B cell (primary cell): ENCODE measurements at regions not wholly inside any gene's neighbourhood (a gene's known extent, or its start where the extent isn't known, plus 50 kb on each side); places are given as distances from the start of the nearest gene placed in this dataset.
"Not testable (repeated sequence)": the region's sequence is repeated elsewhere in the genome, so short reads cannot be mapped to it uniquely, and the experiment has no call there.

Source experiments
- ATAC-seq: fragments of 200-7000 bp; cut with Tn5 transposase; one replicate; pipeline ENCODE4 v1.10.0; 2021; ENCODE audit warnings: low read depth, mild to moderate bottlenecking, moderate number of reproducible peaks, moderate library complexity
- CTCF ChIA-PET: fragments of 350-600 bp; sonication (Branson Sonifier 250); formaldehyde crosslinking; loops from one replicate; lab custom pipeline; 2021; ENCODE audit warnings: antibody characterized with exemption, inconsistent platforms; lab: Charles Lee
- POLR2A ChIA-PET: fragments of 350-600 bp; sonication (Branson Sonifier 250); formaldehyde crosslinking; loops from one replicate; lab custom pipeline; 2021; ENCODE audit warnings: antibody characterized with exemption; lab: Charles Lee
- DNase-seq: peaks from one replicate; pipeline ENCODE4 v3.0.0; 2013
- H2AFZ ChIP-seq: 2 replicates; pipeline ENCODE4 v1.6.1; 2012; ENCODE audit warnings: mild to moderate bottlenecking, low read depth, low read length; ENCODE audit not compliant: insufficient read depth, poor library complexity, severe bottlenecking
- H3K27ac ChIP-seq, 2 donors: 1 replicate in 1 of 2; 2 replicates in 1 of 2; pipeline ENCODE4 v1.5.1; 2012 to 2013; ENCODE audit warnings: low read length in 2 of 2, mild to moderate bottlenecking in 2 of 2, moderate library complexity in 1 of 2
- H3K27me3 ChIP-seq, 4 experiments: fragments of 200-600 bp in 1 of 4; sonication (generic) in 1 of 4; replicated peaks in 1 of 4; 1 replicate in 2 of 4; 2 replicates in 2 of 4; pipeline versions ENCODE4 v1.6.1 to v1.7.0; 2013 to 2016; ENCODE audit warnings: low read length in 3 of 4, mild to moderate bottlenecking in 2 of 4, mixed read lengths in 1 of 4, moderate library complexity in 1 of 4; ENCODE audit not compliant: insufficient read depth in 4 of 4, control insufficient read depth in 3 of 4; ENCODE audit errors: control extremely low read depth in 1 of 4
- H3K36me3 ChIP-seq, 2 experiments: replicated peaks in 1 of 2; 1 replicate in 1 of 2; 2 replicates in 1 of 2; pipeline versions ENCODE4 v1.6.1 to v1.7.1; 2013; ENCODE audit warnings: low read length in 1 of 2; ENCODE audit not compliant: insufficient read depth in 2 of 2, control insufficient read depth in 1 of 2; ENCODE audit errors: control extremely low read depth in 1 of 2, extremely low read depth in 1 of 2
- H3K4me1 ChIP-seq, 2 donors: fragments of 200-600 bp in 1 of 2; sonication (generic) in 1 of 2; 1 replicate in 1 of 2; 2 replicates in 1 of 2; pipeline versions ENCODE4 v1.5.1 to v1.6.1; 2013 to 2017; ENCODE audit warnings: low read length in 2 of 2; ENCODE audit not compliant: control insufficient read depth in 2 of 2, insufficient read depth in 2 of 2
- H3K4me2 ChIP-seq: replicated peaks from 2 replicates; pipeline ENCODE3; 2012; ENCODE audit warnings: mild to moderate bottlenecking, low read depth, low read length; ENCODE audit not compliant: poor library complexity, severe bottlenecking
- H3K4me3 ChIP-seq, 5 experiments: fragments of 200-600 bp in 1 of 5; sonication (generic) in 1 of 5; 1 replicate in 3 of 5; 2 replicates in 2 of 5; pipeline versions ENCODE4 v1.5.1 to v1.7.0; 2011 to 2016; ENCODE audit warnings: low read length in 4 of 5, mild to moderate bottlenecking in 4 of 5, low read depth in 2 of 5, control low read depth in 1 of 5, moderate library complexity in 1 of 5; ENCODE audit not compliant: insufficient read depth in 1 of 5; ENCODE audit errors: control extremely low read depth in 1 of 5, extremely low read depth in 1 of 5
- H3K79me2 ChIP-seq: fragments of 200-600 bp; sonication (generic); one replicate; pipeline ENCODE4 v1.6.0; 2016; ENCODE audit warnings: low read length; ENCODE audit not compliant: control insufficient read depth, insufficient read depth
- H3K9ac ChIP-seq: fragments of 200-600 bp; sonication (generic); 2 replicates; pipeline ENCODE4 v1.6.1; 2017; ENCODE audit warnings: mild to moderate bottlenecking, low read length, moderate library complexity
- H3K9me3 ChIP-seq, 3 donors: one replicate each; pipeline versions ENCODE4 v1.6.1 to v1.7.1; 2013; ENCODE audit warnings: low read length in 2 of 3; ENCODE audit not compliant: control insufficient read depth in 2 of 3, insufficient read depth in 1 of 3; ENCODE audit errors: control extremely low read depth in 1 of 3
- H4K20me1 ChIP-seq: 2 replicates; pipeline ENCODE4 v1.6.0; 2012; ENCODE audit warnings: mild to moderate bottlenecking, low read length; ENCODE audit not compliant: insufficient read depth, control insufficient read depth, poor library complexity, severe bottlenecking
- H3K27ac Mint-ChIP-seq: one replicate; pipeline ENCODE4 v1.8.0; 2021; ENCODE audit warnings: mixed read lengths
- H3K27me3 Mint-ChIP-seq: one replicate; pipeline ENCODE4 v1.8.0; 2021; ENCODE audit warnings: mixed read lengths
- H3K4me1 Mint-ChIP-seq: one replicate; pipeline ENCODE4 v1.8.0; 2021; ENCODE audit warnings: mixed read lengths
- H3K4me3 Mint-ChIP-seq: one replicate; pipeline ENCODE4 v1.8.0; 2021; ENCODE audit warnings: mixed read lengths
- H3K9me3 Mint-ChIP-seq: one replicate; pipeline ENCODE4 v1.8.0; 2022; ENCODE audit warnings: mixed read lengths; ENCODE audit not compliant: insufficient read depth
- EZH2 ChIP-seq: IDR thresholded peaks from 2 replicates; pipeline ENCODE4 v1.6.1; 2012; ENCODE audit warnings: borderline replicate concordance, low read depth, mild to moderate bottlenecking, moderate library complexity, low read length; ENCODE audit not compliant: insufficient read depth, poor library complexity, severe bottlenecking
- WGBS: methylation state at CpG from one replicate; pipeline ENCODE4 v1.1.5; 2013; ENCODE audit warnings: missing lambda C conversion rate; ENCODE audit not compliant: insufficient coverage; 5-methylcytosine and 5-hydroxymethylcytosine counted together
- intact Hi-C: fragments of 100-400 bp; cut with micrococcal nuclease; formaldehyde crosslinking; loops from one replicate; pipeline ENCODE4 v1.10.0; 2022
- TF ChIP-seq, protein P1 (sequence below): fragments of 200-600 bp; IDR thresholded peaks from one replicate; pipeline ENCODE4 v1.8.0; 2022; ENCODE audit warnings: antibody characterized with exemption, mild to moderate bottlenecking

- H3K9me3 Mint-ChIP-seq, H3K4me1 Mint-ChIP-seq, H4K20me1 ChIP-seq, H3K27me3 Mint-ChIP-seq, H3K4me3 ChIP-seq, H3K27me3 ChIP-seq, ATAC-seq, H3K4me2 ChIP-seq, intact Hi-C loops, H3K27ac Mint-ChIP-seq, POLR2A ChIA-PET, H3K4me3 Mint-ChIP-seq, H3K36me3 ChIP-seq, H3K4me1 ChIP-seq, H2AFZ ChIP-seq, H3K27ac ChIP-seq, H3K9ac ChIP-seq, H3K79me2 ChIP-seq: not testable (repeated sequence)
- no CpG with 5 or more reads among the region's 2 CpGs for WGBS
- CTCF ChIA-PET, result interaction anchor here (1.1 kb wide), 1 partner anchor 8 kb away, joined by 3 read pairs; no protein-coding TSS in a partner anchor
- TF ChIP-seq, protein P1, sequence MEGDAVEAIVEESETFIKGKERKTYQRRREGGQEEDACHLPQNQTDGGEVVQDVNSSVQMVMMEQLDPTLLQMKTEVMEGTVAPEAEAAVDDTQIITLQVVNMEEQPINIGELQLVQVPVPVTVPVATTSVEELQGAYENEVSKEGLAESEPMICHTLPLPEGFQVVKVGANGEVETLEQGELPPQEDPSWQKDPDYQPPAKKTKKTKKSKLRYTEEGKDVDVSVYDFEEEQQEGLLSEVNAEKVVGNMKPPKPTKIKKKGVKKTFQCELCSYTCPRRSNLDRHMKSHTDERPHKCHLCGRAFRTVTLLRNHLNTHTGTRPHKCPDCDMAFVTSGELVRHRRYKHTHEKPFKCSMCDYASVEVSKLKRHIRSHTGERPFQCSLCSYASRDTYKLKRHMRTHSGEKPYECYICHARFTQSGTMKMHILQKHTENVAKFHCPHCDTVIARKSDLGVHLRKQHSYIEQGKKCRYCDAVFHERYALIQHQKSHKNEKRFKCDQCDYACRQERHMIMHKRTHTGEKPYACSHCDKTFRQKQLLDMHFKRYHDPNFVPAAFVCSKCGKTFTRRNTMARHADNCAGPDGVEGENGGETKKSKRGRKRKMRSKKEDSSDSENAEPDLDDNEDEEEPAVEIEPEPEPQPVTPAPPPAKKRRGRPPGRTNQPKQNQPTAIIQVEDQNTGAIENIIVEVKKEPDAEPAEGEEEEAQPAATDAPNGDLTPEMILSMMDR, result peak; percentile 15
- H3K9me3 ChIP-seq, result peaks cover 0 to 36% (median 8%) of the 10 kb centered on the region in 3 donors
- peak; percentile 10 for DNase-seq
Observed at GRCh38 chr2:88941178-88941577, 249.7 kb downstream of the RPIA start.

GRCh38 chr2:88942798-88943197 lies 251.3 kb downstream of the RPIA start:
- H3K4me1 Mint-ChIP-seq, result peaks cover 3% of the 10 kb centered on the region
- Histone ChIP-seq H3K9ac (no peak overlapping the region), H3K4me1 (no peaks in the 10 kb centered on the region), H3K4me3 (no peak overlapping the region), H4K20me1 (no peaks in the 10 kb centered on the region), H2AFZ (no peak overlapping the region), H3K9me3 (peaks cover 0 to 32% (median 8%) of the 10 kb centered on the region in 3 donors), H3K79me2 (no peaks in the 10 kb centered on the region), H3K36me3 (no peaks in the 10 kb centered on the region), H3K27me3 (no peaks in the 10 kb centered on the region), H3K4me2 (no peak overlapping the region), H3K27ac (no peak overlapping the region)
- H3K4me3 Mint-ChIP-seq, result no peak overlapping the region
- ChIA-PET CTCF (no interaction called here), POLR2A (no interaction called here)
- no peak overlapping the region for H3K27ac Mint-ChIP-seq
- intact Hi-C loops, result no loop called here
- no CpG with 5 or more reads among the region's 2 CpGs for WGBS
- no peaks in the 10 kb centered on the region for H3K27me3 Mint-ChIP-seq
- no peak for DNase-seq
- no peaks in the 10 kb centered on the region for H3K9me3 Mint-ChIP-seq
- TF ChIP-seq EZH2, result no peak
- TF ChIP-seq, protein P1, result no peak
- no peak for ATAC-seq
